HG02623 (cell line): ENCODE measurements at regions not wholly inside any gene's neighbourhood (a gene's known extent, or its start where the extent isn't known, plus 50 kb on each side); places are given as distances from the start of the nearest gene placed in this dataset.
A peak's percentile ranks its signal among the peaks of the same experiment; 100 is the strongest.
"Not testable (repeated sequence)": the region's sequence is repeated elsewhere in the genome, so short reads cannot be mapped to it uniquely, and the experiment has no call there.

ENCODE experiments used
- ATAC-seq: cut with Tn5 transposase; IDR thresholded peaks from one replicate; pipeline ENCODE4 v1.9.1; 2021; ENCODE audit warnings: moderate library complexity; ENCODE audit not compliant: unreplicated experiment

DNA sequence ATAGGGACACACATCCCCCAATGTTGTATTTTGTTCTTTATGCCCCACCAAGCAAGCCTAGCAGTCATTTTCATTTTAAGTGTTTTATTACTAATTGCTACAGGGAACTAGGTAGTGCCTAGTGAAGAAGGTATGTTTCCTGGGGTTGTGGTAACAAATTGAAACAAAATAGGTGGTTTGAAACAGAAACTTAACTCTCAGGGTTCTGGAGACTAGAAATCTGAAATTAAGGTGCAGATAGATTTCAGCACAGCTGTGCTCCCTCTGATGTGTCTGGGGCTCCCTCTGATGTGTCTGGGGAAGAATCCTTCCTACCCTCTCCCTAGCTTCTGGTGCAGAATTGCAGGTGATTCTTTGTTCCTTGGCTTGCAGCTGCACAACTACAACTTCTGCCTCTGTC lies 390.1 kb downstream of the ZFHX3 start:
- peak; percentile 84 for ATAC-seq

DNA sequence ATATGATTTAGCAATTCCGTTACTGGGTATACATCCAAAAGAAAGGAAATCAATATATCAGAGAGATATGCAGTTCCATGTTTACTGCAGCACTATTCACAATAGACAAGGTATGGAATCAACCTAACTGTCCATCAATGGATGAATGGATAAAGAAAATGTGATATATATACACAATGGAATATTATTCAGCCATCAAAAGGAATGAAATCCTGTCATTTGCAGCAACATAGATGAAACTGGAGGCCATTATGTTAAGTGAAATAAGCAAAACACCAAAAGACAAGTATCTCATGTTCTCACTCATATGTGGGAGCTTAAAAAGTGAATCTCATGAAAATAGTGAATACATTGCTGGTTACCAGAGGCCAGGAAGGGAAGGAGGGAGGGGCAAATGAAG lies 390.8 kb downstream of the ZFHX3 start:
- no peak for ATAC-seq

DNA sequence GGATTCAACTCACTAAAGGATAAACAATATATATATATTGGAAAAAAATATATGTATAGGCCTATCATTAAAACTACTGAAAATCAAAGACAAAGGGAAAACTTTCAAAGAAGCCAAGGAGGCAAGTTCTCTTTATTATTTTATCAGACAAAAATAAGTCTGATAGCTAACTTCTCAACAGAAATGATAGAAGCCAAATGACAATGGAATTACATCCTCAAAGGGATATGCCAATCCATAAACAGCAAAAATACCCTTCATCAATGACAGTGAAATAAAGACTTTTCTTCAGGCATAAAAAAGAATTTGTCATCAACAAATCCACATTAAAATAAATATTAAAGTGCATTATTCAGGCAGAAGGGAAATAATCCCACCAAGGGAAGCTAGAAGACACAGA lies 393.4 kb downstream of the ZFHX3 start:
- no peak for ATAC-seq

DNA sequence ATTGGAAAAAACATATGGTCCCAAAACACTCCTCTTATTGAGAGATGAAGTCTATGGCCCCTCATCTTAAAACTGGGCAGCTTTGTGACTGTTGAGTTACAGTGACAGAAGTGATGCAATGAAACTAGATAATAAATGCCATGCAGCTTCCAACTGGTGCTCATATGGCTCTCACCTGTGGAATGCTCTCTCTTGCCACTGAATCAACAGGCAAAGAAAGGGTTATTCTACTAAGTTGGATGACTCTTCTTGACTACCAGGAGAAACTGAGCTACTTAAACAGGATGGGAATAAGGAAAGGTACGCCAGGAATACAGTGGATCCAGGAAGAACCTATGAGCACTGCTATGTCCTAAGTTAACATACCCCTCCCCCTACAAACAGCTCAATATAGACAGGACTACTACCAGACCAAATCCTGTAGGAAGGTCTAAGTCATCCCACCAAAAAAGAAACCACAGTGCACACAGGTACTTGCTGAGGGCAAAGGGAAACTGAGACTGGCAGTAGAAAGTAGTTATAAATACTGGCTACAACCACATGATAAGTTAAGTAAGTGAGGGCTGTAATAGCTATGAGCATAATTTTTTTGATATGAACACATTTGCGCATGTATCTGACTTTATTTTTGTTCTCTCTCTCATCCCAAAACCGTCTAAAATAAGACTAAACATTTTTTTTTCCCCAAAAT lies 398.5 kb downstream of the ZFHX3 start:
- peak; percentile 80 for ATAC-seq

DNA sequence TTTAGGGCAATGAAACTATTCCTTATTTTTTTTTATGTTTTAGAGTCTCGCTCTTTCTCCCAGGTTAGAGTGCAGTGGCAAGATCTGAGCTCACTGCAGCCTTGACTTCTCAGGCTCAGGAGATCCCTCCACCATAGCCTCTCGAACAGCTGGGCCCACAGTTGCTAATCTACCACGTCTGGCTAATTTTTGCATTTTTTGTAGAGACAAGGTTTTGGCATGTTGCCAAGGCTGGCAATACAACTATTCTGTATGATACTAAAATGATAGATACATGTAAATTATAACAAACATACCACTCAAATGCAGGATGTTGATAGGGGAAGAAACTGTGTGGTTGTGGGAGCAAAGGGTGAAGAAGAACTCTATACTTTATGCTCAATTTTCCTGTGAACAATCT lies 401.3 kb downstream of the ZFHX3 start:
- no peak for ATAC-seq

DNA sequence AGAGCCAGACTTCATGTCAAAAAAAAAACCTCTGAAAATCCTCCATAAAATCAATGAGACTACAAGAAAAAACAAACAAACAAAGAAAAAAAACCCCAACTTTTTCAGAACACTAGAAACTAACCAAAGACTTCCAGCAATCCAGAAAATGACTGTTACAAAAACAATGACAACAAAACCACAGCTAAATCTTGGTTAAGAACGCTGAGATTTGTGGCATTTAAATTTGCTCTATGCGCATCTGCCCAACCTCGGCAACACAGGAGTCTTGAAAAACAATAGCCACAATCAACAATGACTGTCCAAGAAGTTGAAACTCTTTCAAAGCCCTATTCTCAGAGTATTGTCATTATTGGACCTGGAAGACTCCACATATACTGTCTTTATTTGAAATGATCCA lies 402.4 kb downstream of the ZFHX3 start:
- ATAC-seq = no peak

DNA sequence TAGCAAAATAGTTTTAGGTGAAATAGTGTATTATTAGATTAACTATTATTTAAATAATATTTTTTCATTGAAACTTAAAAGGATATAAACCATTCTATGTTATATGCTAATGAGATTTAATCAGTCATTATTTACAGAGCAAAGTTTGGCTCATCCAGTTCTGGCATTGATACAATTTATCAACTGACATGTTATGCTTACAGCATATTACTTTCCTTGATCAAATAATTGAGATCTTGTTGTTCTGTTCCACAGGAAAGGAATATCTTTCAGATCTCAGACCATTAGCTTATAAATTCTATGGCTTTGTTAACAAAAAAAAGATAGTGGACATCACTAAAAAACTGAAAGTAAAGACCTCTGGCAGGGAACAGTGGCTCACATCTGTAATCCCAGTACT lies 403.0 kb downstream of the ZFHX3 start:
- no peak for ATAC-seq

DNA sequence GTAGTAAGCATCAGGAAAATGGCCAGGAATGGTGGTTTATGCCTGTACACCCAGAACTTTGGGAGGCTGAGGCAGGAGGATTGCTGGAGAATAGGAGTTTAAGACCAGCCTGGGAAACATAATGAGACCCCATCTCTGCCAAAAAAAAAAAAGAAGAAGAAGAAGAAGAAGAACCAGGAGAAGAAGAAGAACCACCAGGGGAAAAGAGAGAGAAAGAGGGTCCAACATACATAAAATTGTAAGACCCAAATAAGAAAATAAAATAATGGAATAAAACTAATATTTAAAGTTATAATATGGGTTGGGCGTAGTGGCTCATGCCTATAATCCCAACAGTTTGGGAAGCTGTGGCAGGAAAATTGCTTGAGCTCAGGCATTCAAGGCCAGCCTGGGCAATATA lies 408.4 kb downstream of the ZFHX3 start:
- ATAC-seq = no peak

DNA sequence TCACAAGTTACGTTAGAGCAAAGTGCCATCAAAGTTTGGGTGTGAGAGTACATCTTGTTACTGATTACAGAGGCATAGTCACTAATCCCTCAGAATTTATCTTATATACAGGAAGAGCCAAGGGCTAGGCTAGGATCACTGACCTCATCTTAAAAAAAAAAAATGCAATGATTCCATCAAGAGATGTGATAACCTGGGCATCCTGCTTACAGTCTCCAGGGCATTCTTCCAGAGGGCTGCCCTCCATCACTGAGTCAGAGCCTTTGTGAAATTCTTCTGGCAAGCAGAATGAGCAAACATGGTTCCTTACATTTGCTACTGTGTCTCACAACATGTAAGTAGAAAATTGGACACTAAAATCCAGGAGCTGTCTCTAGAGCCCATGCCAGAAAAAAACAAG lies 410.6 kb downstream of the ZFHX3 start:
- ATAC-seq = no peak

DNA sequence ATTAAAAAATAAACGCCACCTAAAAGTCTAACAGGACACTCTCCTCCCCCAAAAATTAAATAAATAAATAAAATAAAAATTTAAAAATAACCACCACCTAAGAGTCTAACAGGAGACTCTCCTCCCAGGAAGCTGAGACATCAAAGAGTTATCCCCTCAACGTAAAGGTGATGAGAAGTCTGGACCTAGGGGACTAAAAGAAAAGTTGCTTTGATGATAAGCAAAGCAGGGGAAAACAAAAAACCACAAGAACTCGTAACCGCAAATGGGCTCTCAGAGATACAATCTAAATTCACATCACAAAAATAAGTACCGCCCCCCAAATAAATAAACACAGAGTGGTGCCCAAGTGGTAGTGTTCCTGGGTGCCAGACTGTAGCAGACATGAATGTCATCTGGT lies 412.2 kb downstream of the ZFHX3 start:
- no peak for ATAC-seq

DNA sequence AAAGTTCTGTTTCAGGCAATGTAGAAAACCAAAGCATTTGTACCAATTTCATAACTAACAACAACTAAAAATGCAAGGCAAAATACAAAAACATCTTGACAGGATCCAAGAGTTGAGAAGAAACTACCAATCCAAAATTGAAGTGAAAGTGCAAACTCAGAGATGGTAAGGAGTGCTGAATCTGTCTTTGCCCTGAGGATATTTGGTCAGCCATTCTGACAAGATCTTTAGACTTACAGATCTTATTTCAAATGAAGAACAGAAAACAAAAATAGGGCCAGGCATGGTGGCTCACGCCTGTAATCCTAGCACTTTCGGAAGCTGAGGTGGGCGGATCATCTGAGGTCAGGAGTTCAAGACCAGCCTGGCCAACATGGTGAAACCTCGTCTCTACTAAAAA lies 412.8 kb downstream of the ZFHX3 start:
- ATAC-seq = no peak

DNA sequence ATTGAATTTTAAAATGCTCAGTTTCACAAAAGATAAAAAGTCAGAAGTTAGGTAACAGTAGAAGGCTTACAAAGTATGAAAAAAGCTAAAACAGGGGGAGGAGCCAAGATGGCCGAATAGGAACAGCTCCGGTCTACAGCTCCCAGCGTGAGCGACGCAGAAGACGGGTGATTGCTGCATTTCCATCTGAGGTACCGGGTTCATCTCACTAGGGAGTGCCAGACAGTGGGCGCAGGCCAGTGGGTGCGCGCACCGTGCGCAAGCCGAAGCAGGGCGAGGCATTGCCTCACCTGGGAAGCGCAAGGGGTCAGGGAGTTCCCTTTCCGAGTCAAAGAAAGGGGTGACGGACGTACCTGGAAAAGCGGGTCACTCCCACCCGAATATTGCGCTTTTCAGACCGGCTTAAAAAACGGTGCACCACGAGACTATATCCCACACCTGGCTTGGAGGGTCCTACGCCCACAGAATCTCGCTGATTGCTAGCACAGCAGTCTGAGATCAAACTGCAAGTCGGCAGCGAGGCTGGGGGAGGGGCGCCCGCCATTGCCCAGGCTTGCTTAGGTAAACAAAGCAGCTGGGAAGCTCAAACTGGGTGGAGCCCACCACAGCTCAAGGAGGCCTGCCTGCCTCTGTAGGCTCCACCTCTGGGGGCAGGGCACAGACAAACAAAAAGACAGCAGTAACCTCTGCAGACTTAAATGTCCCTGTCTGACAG lies 420.6 kb downstream of the ZFHX3 start:
- ATAC-seq = not testable (repeated sequence)

DNA sequence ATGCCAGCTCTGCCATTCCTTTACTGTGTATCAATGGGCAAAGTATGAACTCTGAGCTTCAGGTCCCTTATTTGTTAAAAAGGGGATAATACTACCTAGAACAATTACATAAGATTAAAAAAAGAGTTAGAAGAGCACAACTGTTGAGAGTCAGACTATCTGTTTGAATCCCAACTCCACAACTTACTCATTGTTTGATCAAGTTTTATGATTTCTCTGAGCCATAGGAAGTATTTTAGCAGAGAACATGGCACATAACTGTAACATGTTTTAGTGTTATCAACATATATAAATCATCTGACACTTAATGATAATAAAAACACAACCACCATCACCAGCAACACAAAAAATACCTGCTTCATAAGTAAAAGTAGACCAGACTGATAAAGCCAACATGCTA lies 421.3 kb downstream of the ZFHX3 start:
- no peak for ATAC-seq

DNA sequence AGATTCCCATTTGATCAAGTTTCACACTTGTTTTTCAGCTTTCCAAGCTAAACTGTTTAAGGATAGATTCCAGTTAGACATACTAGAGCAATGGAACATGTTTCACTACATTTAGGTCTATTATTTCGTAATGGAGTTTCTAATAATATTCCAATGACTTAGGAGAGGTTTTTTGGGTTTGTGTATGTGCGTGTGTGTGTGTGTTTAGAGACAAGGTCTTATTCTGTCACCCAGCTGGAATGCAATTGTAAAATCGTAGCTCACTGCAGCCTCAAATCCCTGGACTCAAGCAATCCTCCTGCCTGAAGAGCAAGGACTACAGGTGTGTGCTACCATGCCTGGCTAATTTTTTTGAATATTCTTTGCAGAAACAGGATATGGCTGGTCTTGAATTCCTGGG lies 426.3 kb downstream of the ZFHX3 start:
- ATAC-seq = no peak

DNA sequence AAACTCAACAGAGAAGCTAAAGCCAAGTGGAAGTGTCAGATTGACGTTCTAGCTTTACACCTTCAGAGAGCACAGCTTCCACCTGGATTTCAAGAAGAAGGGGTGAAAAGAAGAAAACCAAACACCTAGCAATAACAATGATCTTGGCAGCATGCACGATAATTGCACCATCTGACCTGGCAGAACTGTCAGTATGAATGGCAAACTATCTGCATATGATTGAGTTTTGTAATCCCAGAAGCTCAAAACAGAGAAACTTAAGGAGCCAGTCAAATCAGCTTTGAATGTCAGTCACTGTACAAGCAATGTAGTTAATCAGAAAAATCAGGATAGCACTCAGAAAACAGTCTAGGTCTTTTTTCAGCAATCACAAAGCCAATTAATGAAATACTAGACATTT lies 427.1 kb downstream of the ZFHX3 start:
- no peak for ATAC-seq

DNA sequence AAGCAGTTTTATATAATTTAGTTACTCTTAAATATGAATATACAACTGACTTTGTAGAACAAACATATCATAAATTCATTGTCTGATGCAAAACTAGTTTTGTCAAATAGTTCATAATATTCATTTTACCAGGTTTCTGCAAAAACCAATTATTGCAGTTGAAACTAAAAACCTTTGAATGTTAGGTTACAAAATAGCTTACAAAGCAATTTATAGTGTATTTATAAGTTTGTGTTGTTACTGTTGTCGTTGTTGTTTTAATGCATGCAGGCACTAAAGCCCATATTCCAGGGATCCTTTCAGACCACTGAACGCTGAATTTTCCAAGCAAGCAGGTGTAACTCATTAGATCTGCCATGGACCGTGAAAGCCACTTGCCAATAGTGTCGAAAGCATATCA lies 427.6 kb downstream of the ZFHX3 start:
- no peak for ATAC-seq

DNA sequence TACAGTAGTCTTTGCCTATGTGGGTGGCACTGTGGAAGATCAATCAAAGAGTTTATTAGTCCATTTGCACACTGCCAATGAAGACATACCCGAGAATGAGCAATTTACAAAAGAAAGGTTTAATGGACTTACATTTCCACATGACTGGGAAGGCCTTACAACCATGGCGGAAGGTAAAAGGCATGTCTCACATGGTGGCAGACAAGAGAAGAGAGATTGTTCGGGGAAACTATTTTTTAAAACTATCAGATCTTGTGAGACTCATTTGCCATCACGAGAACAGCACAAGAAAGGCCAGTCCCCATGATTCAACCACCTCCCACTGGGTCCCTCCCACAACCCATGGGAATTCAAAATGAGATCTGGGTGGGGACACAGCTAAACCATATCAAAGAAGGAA lies 432.1 kb downstream of the ZFHX3 start:
- ATAC-seq = no peak

DNA sequence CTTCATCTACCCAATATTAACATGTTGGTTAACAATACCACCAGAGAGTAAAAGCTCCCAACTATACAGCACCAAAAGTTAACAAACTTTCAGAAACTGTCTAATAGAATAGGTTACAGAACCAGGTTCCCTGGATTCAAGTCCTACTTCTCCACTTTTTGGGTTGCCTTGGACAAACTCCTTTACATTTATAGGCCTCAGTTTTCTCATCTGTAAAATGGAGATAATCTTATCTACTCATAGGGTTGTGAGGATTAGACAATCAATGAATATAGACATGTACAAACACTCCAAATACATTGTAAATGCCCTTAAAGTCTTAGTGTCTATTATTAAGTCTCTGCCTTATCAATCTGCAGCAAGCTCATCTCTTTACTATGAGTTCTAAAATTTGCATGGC lies 435.2 kb downstream of the ZFHX3 start:
- ATAC-seq = no peak

DNA sequence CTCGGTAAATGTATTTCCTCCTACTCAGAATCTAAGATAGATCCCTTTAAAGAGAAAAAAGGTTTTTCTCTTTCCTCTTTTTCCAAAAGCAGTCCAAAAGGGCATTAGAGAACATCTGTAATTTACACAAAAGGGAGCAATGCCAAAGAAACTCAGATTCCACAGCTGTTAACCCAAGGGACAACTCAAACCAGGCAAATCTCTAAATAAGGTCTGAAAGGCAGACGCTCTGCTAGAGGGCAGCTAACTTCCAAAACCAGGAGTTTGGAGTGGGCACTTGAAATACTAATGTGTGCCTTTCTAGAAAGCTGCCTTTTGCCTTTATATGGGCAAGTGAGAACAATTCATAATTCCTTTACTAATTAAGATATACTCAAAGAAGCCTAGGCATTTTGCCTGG lies 435.7 kb downstream of the ZFHX3 start:
- ATAC-seq = no peak

DNA sequence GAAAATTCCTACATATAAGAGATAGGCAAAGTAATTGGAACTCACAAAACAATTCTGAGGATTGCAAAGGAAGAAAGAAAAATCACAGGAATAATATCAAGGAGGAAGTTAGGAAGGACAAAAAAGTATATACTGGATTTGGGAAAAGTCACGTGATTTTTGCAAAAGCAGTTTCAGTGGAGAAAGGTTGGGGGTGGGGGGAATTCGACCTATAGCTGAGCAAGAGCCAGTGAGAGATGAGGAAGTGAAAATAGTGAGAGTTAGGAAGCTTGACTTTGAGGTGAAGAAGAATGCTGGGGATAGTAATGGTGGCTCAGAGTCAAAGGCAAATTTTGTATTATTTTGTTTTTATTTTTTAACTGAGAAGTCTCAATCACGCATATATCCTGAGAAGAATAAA lies 438.0 kb upstream of the PMFBP1 start:
- no peak for ATAC-seq

DNA sequence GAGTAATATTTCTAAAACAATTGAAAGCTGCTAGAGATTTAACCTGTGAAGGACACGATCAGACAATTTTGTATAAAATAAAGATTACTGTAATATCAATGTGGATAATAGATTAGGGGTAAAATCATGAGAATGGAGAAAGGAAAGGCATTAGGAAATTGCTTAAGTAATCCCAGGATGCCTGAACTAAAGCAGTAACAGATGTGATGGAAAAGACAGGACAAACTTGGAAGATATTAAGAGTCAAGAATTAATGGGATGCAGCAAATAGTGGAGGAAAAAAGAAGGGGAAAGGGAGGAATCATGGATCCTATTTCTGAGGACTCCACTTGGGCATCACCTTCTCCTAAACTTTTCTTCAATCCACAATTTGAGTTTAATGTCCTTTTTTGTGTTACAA lies 437.1 kb upstream of the PMFBP1 start:
- ATAC-seq = no peak

DNA sequence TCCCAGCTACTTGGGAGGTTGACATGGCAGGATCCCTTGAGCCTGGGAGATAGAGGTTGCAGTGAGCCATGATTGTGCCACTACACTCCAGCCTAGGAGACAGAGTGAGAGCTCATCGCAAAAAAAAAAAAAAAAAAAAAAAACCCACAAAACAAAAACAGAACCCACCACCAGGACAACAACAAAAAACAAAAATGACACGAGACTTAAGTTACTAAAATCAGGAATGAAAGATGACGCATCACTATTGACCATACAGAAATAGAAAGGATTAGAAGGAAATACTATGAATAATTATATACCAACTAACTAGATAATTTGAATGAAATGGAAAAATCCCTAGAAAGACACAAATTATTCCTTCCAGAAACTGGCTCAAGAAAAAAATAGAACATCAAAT lies 432.4 kb upstream of the PMFBP1 start:
- no peak for ATAC-seq

DNA sequence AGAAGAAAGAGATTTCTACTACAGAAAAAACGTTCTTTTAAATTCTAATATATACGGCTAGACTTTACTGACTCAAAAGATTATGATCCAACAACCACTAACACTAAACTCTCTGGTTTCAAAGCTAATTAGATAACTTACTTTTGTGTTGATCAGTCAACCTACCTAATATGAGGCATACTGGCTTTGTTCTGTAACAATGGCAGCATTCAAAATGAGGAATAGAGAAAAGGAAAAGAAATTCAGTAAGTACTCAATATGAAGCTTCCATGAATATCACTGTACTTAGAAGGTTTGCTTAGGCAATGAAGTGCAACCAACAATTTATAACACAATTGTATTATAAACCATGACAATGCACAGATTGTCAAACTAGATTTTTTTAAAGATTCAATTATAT lies 430.5 kb upstream of the PMFBP1 start:
- no peak for ATAC-seq
